Gastroesophageal sphincter (tissue), 4 donors: ENCODE measurements at regions not wholly inside any gene's neighbourhood (a gene's known extent, or its start where the extent isn't known, plus 50 kb on each side); places are given as distances from the start of the nearest gene placed in this dataset.

Experiments used
- ATAC-seq: fragments of 150-250 bp; one replicate; pipeline ENCODE4 v1.9.1; 2016; ENCODE audit warnings: mild to moderate bottlenecking, moderate library complexity
- H3K27ac ChIP-seq, 4 donors: fragments of 200-600 bp; sonication (generic) in 3 of 4; 1 replicate in 3 of 4; 2 replicates in 1 of 4; pipeline ENCODE4 v1.5.1; 2016 to 2019
- H3K27me3 ChIP-seq: fragments of 200-600 bp; sonication (generic); one replicate; pipeline ENCODE4 v1.5.1; 2019
- H3K36me3 ChIP-seq, 2 donors: fragments of 200-600 bp; sonication (generic); one replicate each; pipeline ENCODE4 v1.5.1; 2019; ENCODE audit warnings: control low read depth in 1 of 2
- H3K4me1 ChIP-seq, 3 donors: fragments of 200-600 bp; sonication (generic); 1 replicate in 2 of 3; 2 replicates in 1 of 3; pipeline ENCODE4 v1.5.1; 2016 to 2019; ENCODE audit warnings: control low read depth in 2 of 3
- H3K4me3 ChIP-seq, 2 donors: fragments of 200-600 bp; sonication (generic); one replicate each; pipeline ENCODE4 v1.5.1; 2019; ENCODE audit warnings: mild to moderate bottlenecking in 1 of 2, moderate library complexity in 1 of 2
- H3K9me3 ChIP-seq, 3 donors: fragments of 200-600 bp; sonication (generic); one replicate each; pipeline ENCODE4 v1.5.1; 2017 to 2019; ENCODE audit warnings: control low read depth in 2 of 3
- CTCF ChIP-seq, 4 experiments: fragments of 200-600 bp in 2 of 4; fragments of 450-650 bp in 2 of 4; sonication (generic) in 1 of 4; IDR thresholded peaks; one replicate each; pipeline ENCODE4 v1.5.1; 2017 to 2019; ENCODE audit warnings: antibody characterized with exemption in 4 of 4, mild to moderate bottlenecking in 2 of 4, moderate library complexity in 2 of 4
- EP300 ChIP-seq: sonication (generic); formaldehyde crosslinking; IDR thresholded peaks from one replicate; pipeline ENCODE4 v1.6.1; 2017; ENCODE audit warnings: antibody characterized with exemption, mild to moderate bottlenecking
- POLR2A ChIP-seq, 2 donors: fragments of 450-650 bp; IDR thresholded peaks; one replicate each; pipeline ENCODE4 v1.6.1; 2017; ENCODE audit warnings: antibody characterized with exemption in 2 of 2, mild to moderate bottlenecking in 2 of 2, moderate library complexity in 1 of 2
- POLR2AphosphoS5 ChIP-seq: sonication (generic); formaldehyde crosslinking; IDR thresholded peaks from one replicate; pipeline ENCODE4 v1.6.1; 2017; ENCODE audit warnings: antibody characterized with exemption
- WGBS, 2 donors: methylation state at CpG; one replicate each; pipeline ENCODE4 v1.1.5; 2018; ENCODE audit warnings: low coverage in 1 of 2; 5-methylcytosine and 5-hydroxymethylcytosine counted together

GRCh38 chr13:72537782-72538181 is 189.6 kb downstream of the MZT1 start:
- TF ChIP-seq EP300 (no peak), POLR2A (IDR thresholded peaks at IDR 0.05) (no peak), CTCF (IDR thresholded peaks at IDR 0.05) (no peak), POLR2AphosphoS5 (no peak)
- H3K27ac ChIP-seq, result no peak overlapping the region
- no peaks in the 10 kb centered on the region for H3K4me1 ChIP-seq
- ATAC-seq, result no peak
- no peaks in the 10 kb centered on the region for H3K9me3 ChIP-seq
- 95 to 100% methylated on average over 1 to 2 of the region's 2 CpGs for WGBS, 2 donors
- H3K4me3 ChIP-seq, result no peak overlapping the region
- H3K36me3 ChIP-seq, result no peaks in the 10 kb centered on the region
- H3K27me3 ChIP-seq, result no peaks in the 10 kb centered on the region

GRCh38 chr13:72537395-72537780 is 190.0 kb downstream of the MZT1 start:
- 50 to 56% methylated on average over 2 of the region's 2 CpGs for WGBS, 2 donors
- no peak for ATAC-seq
- TF ChIP-seq CTCF (IDR thresholded peaks at IDR 0.05) (no peak), POLR2A (IDR thresholded peaks at IDR 0.05) (no peak), EP300 (no peak), POLR2AphosphoS5 (no peak)

GRCh38 chr13:72536714-72537394 is 190.6 kb downstream of the MZT1 start:
- H3K9me3 ChIP-seq, result no peaks in the 10 kb centered on the region
- no peak overlapping the region for H3K4me3 ChIP-seq
- no peaks in the 10 kb centered on the region for H3K4me1 ChIP-seq
- no peak for TF ChIP-seq POLR2A (IDR thresholded peaks at IDR 0.05)
- no peak for TF ChIP-seq POLR2AphosphoS5
- no peak for TF ChIP-seq EP300
- no peak for TF ChIP-seq CTCF (IDR thresholded peaks at IDR 0.05)
- no peak overlapping the region for H3K27ac ChIP-seq
- no peaks in the 10 kb centered on the region for H3K36me3 ChIP-seq
- no peak for ATAC-seq
- H3K27me3 ChIP-seq, result no peaks in the 10 kb centered on the region
- 56 to 65% methylated on average over 6 to 10 of the region's 11 CpGs for WGBS, 2 donors

More at GRCh38 chr13:72537395-72537780, 190.0 kb downstream of the MZT1 start:
- Histone ChIP-seq H3K4me1 (no peaks in the 10 kb centered on the region), H3K27ac (no peak overlapping the region), H3K4me3 (no peak overlapping the region), H3K27me3 (no peaks in the 10 kb centered on the region), H3K36me3 (no peaks in the 10 kb centered on the region), H3K9me3 (no peaks in the 10 kb centered on the region)

- H3K4me3 ChIP-seq, result no peak overlapping the region
- no peak overlapping the region for H3K27ac ChIP-seq
- H3K36me3 ChIP-seq, result no peaks in the 10 kb centered on the region
- no peaks in the 10 kb centered on the region for H3K4me1 ChIP-seq
- 75 to 90% methylated on average over 1 to 2 of the region's 2 CpGs for WGBS, 2 donors
- H3K27me3 ChIP-seq, result no peaks in the 10 kb centered on the region
- ATAC-seq, result no peak
- H3K9me3 ChIP-seq, result no peaks in the 10 kb centered on the region
- TF ChIP-seq EP300, result no peak
- no peak for TF ChIP-seq POLR2AphosphoS5
- TF ChIP-seq CTCF (IDR thresholded peaks at IDR 0.05), result no peak
- no peak for TF ChIP-seq POLR2A (IDR thresholded peaks at IDR 0.05)
Observed at GRCh38 chr13:72534951-72535640, 192.3 kb downstream of the MZT1 start.

- Histone ChIP-seq H3K4me3 (no peak overlapping the region), H3K4me1 (no peaks in the 10 kb centered on the region), H3K36me3 (no peaks in the 10 kb centered on the region), H3K27ac (no peak overlapping the region), H3K9me3 (no peaks in the 10 kb centered on the region), H3K27me3 (no peaks in the 10 kb centered on the region)
- no peak for TF ChIP-seq CTCF (IDR thresholded peaks at IDR 0.05)
- TF ChIP-seq POLR2A (IDR thresholded peaks at IDR 0.05), result no peak
- TF ChIP-seq EP300, result no peak
- no peak for TF ChIP-seq POLR2AphosphoS5
- ATAC-seq, result no peak
- WGBS, 2 donors, result 50 to 73% methylated on average over 3 of the region's 5 CpGs
Observed at GRCh38 chr13:72530471-72530870, 197.0 kb downstream of the MZT1 start.
